NT2/D1 (cell line): ENCODE measurements at regions not wholly inside any gene's neighbourhood (a gene's known extent, or its start where the extent isn't known, plus 50 kb on each side); places are given as distances from the start of the nearest gene placed in this dataset.

Experiments used
- SUZ12 ChIP-seq: IDR thresholded peaks from 2 replicates; pipeline ENCODE4 v1.6.1; 2011; ENCODE audit not compliant: insufficient read length, insufficient read depth; ENCODE audit errors: extremely low read depth
- YY1 ChIP-seq: IDR thresholded peaks from 2 replicates; pipeline ENCODE4 v1.6.1; 2011; ENCODE audit not compliant: insufficient read length, insufficient read depth
- ZNF274 ChIP-seq: IDR thresholded peaks from 2 replicates; pipeline ENCODE4 v1.6.1; 2011; ENCODE audit warnings: mild to moderate bottlenecking, low read depth, low read length

GRCh38 chr3:3902161-3902560 is 102.9 kb downstream of the LRRN1 start:
- TF ChIP-seq ZNF274 (no peak), YY1 (no peak), SUZ12 (no peak)
